Sigmoid colon (tissue), 4 donors: ENCODE measurements at regions not wholly inside any gene's neighbourhood (a gene's known extent, or its start where the extent isn't known, plus 50 kb on each side); places are given as distances from the start of the nearest gene placed in this dataset.

Source experiments
- CTCF ChIP-seq, 4 experiments: fragments of 450-650 bp in 3 of 4; fragments of 200-600 bp in 1 of 4; IDR thresholded peaks; one replicate each; pipeline ENCODE4 v1.5.1; 2016 to 2019; ENCODE audit warnings: antibody characterized with exemption in 4 of 4, mild to moderate bottlenecking in 3 of 4, moderate library complexity in 2 of 4
- EP300 ChIP-seq, 4 donors: sonication (generic); formaldehyde crosslinking; IDR thresholded peaks; one replicate each; pipeline ENCODE4 v1.6.1; 2017; ENCODE audit warnings: antibody characterized with exemption in 4 of 4
- POLR2A ChIP-seq, 2 donors: fragments of 450-650 bp; IDR thresholded peaks; one replicate each; pipeline ENCODE4 v1.6.1; 2016; ENCODE audit warnings: antibody characterized with exemption in 2 of 2, mild to moderate bottlenecking in 2 of 2, moderate library complexity in 2 of 2

- TF ChIP-seq CTCF (IDR thresholded peaks at IDR 0.05) (no peak), POLR2A (IDR thresholded peaks at IDR 0.05) (no peak), EP300 (IDR thresholded peaks at IDR 0.05) (no peak)
Observed at GRCh38 chr9:95370064-95370463, 52.6 kb upstream of the FANCC start.
